CD4-positive, alpha-beta T cell (primary cell): ENCODE measurements at regions not wholly inside any gene's neighbourhood (a gene's known extent, or its start where the extent isn't known, plus 50 kb on each side); places are given as distances from the start of the nearest gene placed in this dataset.

Experiments used
- ATAC-seq: fragments of 200-7000 bp; cut with Tn5 transposase; one replicate; pipeline ENCODE4 v1.10.0; 2022; ENCODE audit warnings: mild to moderate bottlenecking; ENCODE audit not compliant: poor library complexity
- CTCF ChIA-PET: fragments of 350-600 bp; sonication (Branson Sonifier 250); formaldehyde crosslinking; loops from one replicate; lab custom pipeline; 2021; ENCODE audit warnings: antibody characterized with exemption, inconsistent platforms; lab: Charles Lee
- POLR2A ChIA-PET: fragments of 350-600 bp; sonication (Branson Sonifier 250); formaldehyde crosslinking; loops from one replicate; lab custom pipeline; 2021; ENCODE audit warnings: antibody characterized with exemption, inconsistent platforms; lab: Charles Lee
- DNase-seq, 14 experiments: peaks; one replicate each; pipeline ENCODE4 v3.0.0-alpha.2; 2013 to 2020; ENCODE audit warnings: mixed read lengths in 2 of 14
- H3K27ac ChIP-seq, 2 donors: one replicate each; pipeline versions ENCODE4 v1.5.1 to v1.7.0; 2013; ENCODE audit warnings: low read length in 2 of 2, low read depth in 1 of 2, mild to moderate bottlenecking in 1 of 2
- H3K27me3 ChIP-seq, 2 experiments: 1 replicate in 1 of 2; 2 replicates in 1 of 2; pipeline versions ENCODE4 v1.6.1 to v1.7.0; 2013; ENCODE audit warnings: low read length in 2 of 2, control low read depth in 1 of 2, mild to moderate bottlenecking in 1 of 2, moderate library complexity in 1 of 2; ENCODE audit not compliant: insufficient read depth in 2 of 2, control insufficient read depth in 1 of 2
- H3K36me3 ChIP-seq: one replicate; pipeline ENCODE4 v1.6.1; 2013; ENCODE audit warnings: low read length, control low read depth; ENCODE audit not compliant: insufficient read depth
- H3K4me1 ChIP-seq: one replicate; pipeline ENCODE4 v1.6.1; 2013; ENCODE audit warnings: low read length, control low read depth; ENCODE audit not compliant: insufficient read depth
- H3K4me3 ChIP-seq: one replicate; pipeline ENCODE4 v1.5.1; 2013; ENCODE audit warnings: mild to moderate bottlenecking, low read length, moderate library complexity
- H3K9me3 ChIP-seq, 2 experiments: 1 replicate in 1 of 2; 2 replicates in 1 of 2; pipeline versions ENCODE4 v1.6.1 to v1.7.0; 2013; ENCODE audit warnings: low read length in 2 of 2, mild to moderate bottlenecking in 2 of 2, control low read depth in 1 of 2, moderate library complexity in 1 of 2; ENCODE audit not compliant: control insufficient read depth in 1 of 2, insufficient read depth in 1 of 2
- H3K27ac Mint-ChIP-seq: one replicate; pipeline ENCODE4 v1.8.0; 2020; ENCODE audit warnings: mixed read lengths
- H3K27me3 Mint-ChIP-seq: one replicate; pipeline ENCODE4 v1.8.0; 2021; ENCODE audit warnings: mixed read lengths
- H3K36me3 Mint-ChIP-seq: one replicate; pipeline ENCODE4 v1.8.0; 2021; ENCODE audit warnings: low read depth, mixed read lengths
- H3K4me1 Mint-ChIP-seq: one replicate; pipeline ENCODE4 v1.8.0; 2021; ENCODE audit warnings: low read depth, mixed read lengths
- H3K4me3 Mint-ChIP-seq: one replicate; pipeline ENCODE4 v1.8.0; 2020; ENCODE audit warnings: mild to moderate bottlenecking, mixed read lengths
- H3K9me3 Mint-ChIP-seq: one replicate; pipeline ENCODE4 v1.8.0; 2020; ENCODE audit warnings: mixed read lengths
- CTCF ChIP-seq: fragments of 200-600 bp; IDR thresholded peaks from one replicate; pipeline ENCODE4 v1.8.0; 2022; ENCODE audit warnings: antibody characterized with exemption, mild to moderate bottlenecking
- intact Hi-C, 2 experiments: fragments of 100-400 bp; cut with DNase I in 1 of 2; cut with micrococcal nuclease in 1 of 2; formaldehyde crosslinking; loops; one replicate each; pipeline versions ENCODE4 v1.15.1 to v1.9.0; 2023 to 2025; cut with DNase I, micrococcal nuclease

GRCh38 chr4:175988511-175988910 is 77.1 kb upstream of the WDR17 start:
- Histone ChIP-seq H3K36me3 (no peaks in the 10 kb centered on the region), H3K9me3 (no peaks in the 10 kb centered on the region), H3K4me1 (no peaks in the 10 kb centered on the region), H3K4me3 (no peak overlapping the region), H3K27me3 (no peaks in the 10 kb centered on the region), H3K27ac (no peak overlapping the region)
- CTCF ChIA-PET: no interaction called here
- TF ChIP-seq CTCF: no peak
- H3K9me3 Mint-ChIP-seq: no peaks in the 10 kb centered on the region
- POLR2A ChIA-PET: no interaction called here
- no peak for DNase-seq
- H3K27ac Mint-ChIP-seq: no peak overlapping the region
- no peak overlapping the region for H3K4me3 Mint-ChIP-seq
- ATAC-seq: no peak
- H3K27me3 Mint-ChIP-seq: peaks cover 11% of the 10 kb centered on the region
- H3K4me1 Mint-ChIP-seq: no peaks in the 10 kb centered on the region
- intact Hi-C loops: no loop called here
- H3K36me3 Mint-ChIP-seq: no peaks in the 10 kb centered on the region

GRCh38 chr4:175996206-175996605 is 69.4 kb upstream of the WDR17 start:
- Histone ChIP-seq H3K4me1 (no peaks in the 10 kb centered on the region), H3K27me3 (peaks cover 5 to 6% of the 10 kb centered on the region in 2 experiments), H3K27ac (no peak overlapping the region), H3K36me3 (no peaks in the 10 kb centered on the region), H3K9me3 (no peaks in the 10 kb centered on the region), H3K4me3 (no peak overlapping the region)
- Mint-ChIP-seq H3K4me1 (no peaks in the 10 kb centered on the region), H3K27me3 (peaks cover 41% of the 10 kb centered on the region), H3K27ac (no peak overlapping the region), H3K36me3 (no peaks in the 10 kb centered on the region), H3K4me3 (no peak overlapping the region), H3K9me3 (no peaks in the 10 kb centered on the region)
- TF ChIP-seq CTCF: no peak
- DNase-seq (no peak), ATAC-seq (no peak)
- ChIA-PET POLR2A (no interaction called here), CTCF (interaction anchor here (1.6 kb wide), 1 partner anchor 9 kb away, joined by 3 read pairs; no protein-coding TSS in a partner anchor)
- intact Hi-C loops: no loop called here

- ChIA-PET CTCF (no interaction called here), POLR2A (no interaction called here)
- no peak for ATAC-seq
- Mint-ChIP-seq H3K27ac (no peak overlapping the region), H3K27me3 (peaks cover 45% of the 10 kb centered on the region), H3K36me3 (no peaks in the 10 kb centered on the region), H3K9me3 (no peaks in the 10 kb centered on the region), H3K4me3 (no peak overlapping the region), H3K4me1 (no peaks in the 10 kb centered on the region)
- Histone ChIP-seq H3K27me3 (peaks cover 15 to 17% of the 10 kb centered on the region in 2 experiments), H3K36me3 (no peaks in the 10 kb centered on the region), H3K4me3 (no peak overlapping the region), H3K9me3 (peaks cover 0 to 6% of the 10 kb centered on the region in 2 experiments), H3K27ac (no peak overlapping the region), H3K4me1 (no peaks in the 10 kb centered on the region)
- no peak for TF ChIP-seq CTCF
- DNase-seq: no peak
- intact Hi-C loops: no loop called here
These were observed 68.3 kb upstream of the WDR17 start for GRCh38 chr4:175997291-175997690.
